ENCODE measurements at regions not wholly inside any gene's neighbourhood (a gene's known extent, or its start where the extent isn't known, plus 50 kb on each side); places are given as distances from the start of the nearest gene placed in this dataset.

- Histone ChIP-seq H2AFZ (ENCODE audit: low read depth, low read length, severe bottlenecking) (no peak overlapping the region), H3K27me3 (ENCODE audit: low read length) (no peaks in the 10 kb centered on the region), H3F3A (ENCODE audit: insufficient read depth) (no peaks in the 10 kb centered on the region), H3K4me3 (ENCODE audit: insufficient read depth, low read length, poor library complexity, severe bottlenecking) (no peak overlapping the region), H3K9ac (ENCODE audit: low read length) (no peak overlapping the region), H3K9me3 (ENCODE audit: insufficient read depth, low read length) (no peaks in the 10 kb centered on the region), H3K36me3 (ENCODE audit: low read length) (no peaks in the 10 kb centered on the region), H3K27ac (ENCODE audit: low read depth, low read length) (no peak overlapping the region), H3K9me2 (replicated peaks; ENCODE audit: insufficient read depth, low read length) (no peaks in the 10 kb centered on the region), H3K4me2 (ENCODE audit: low read depth, low read length, poor library complexity, severe bottlenecking) (no peak overlapping the region), H3K79me2 (ENCODE audit: insufficient read depth, low read length) (no peaks in the 10 kb centered on the region), H4K20me1 (ENCODE audit: low read depth, low read length) (no peaks in the 10 kb centered on the region)
- TF ChIP-seq EZH2phosphoT487 (conservative IDR thresholded peaks at IDR 0.05; ENCODE audit: low read length) (no peak), CTCF (IDR thresholded peaks at IDR 0.05; ENCODE audit: insufficient read depth, low read length, poor library complexity, severe bottlenecking) (no peak)
Measured at GRCh38 chr4:104722467-104722866, 227.8 kb upstream of the CXXC4 start.

- H3K79me2 ChIP-seq (ENCODE audit: insufficient read depth, low read length): no peaks in the 10 kb centered on the region
- H3K4me2 ChIP-seq (ENCODE audit: low read depth, low read length, poor library complexity, severe bottlenecking): no peak overlapping the region
- H4K20me1 ChIP-seq (ENCODE audit: low read depth, low read length): no peaks in the 10 kb centered on the region
- H3K9me3 ChIP-seq (ENCODE audit: insufficient read depth, low read length): no peaks in the 10 kb centered on the region
- no peak overlapping the region for H3K4me3 ChIP-seq (ENCODE audit: insufficient read depth, low read length, poor library complexity, severe bottlenecking)
- H3F3A ChIP-seq (ENCODE audit: insufficient read depth): no peaks in the 10 kb centered on the region
- no peaks in the 10 kb centered on the region for H3K36me3 ChIP-seq (ENCODE audit: low read length)
- H3K27ac ChIP-seq (ENCODE audit: low read depth, low read length): no peak overlapping the region
- H2AFZ ChIP-seq (ENCODE audit: low read depth, low read length, severe bottlenecking): no peak overlapping the region
- no peak overlapping the region for H3K9ac ChIP-seq (ENCODE audit: low read length)
- H3K27me3 ChIP-seq (ENCODE audit: low read length): no peaks in the 10 kb centered on the region
- TF ChIP-seq CTCF (IDR thresholded peaks at IDR 0.05; ENCODE audit: insufficient read depth, low read length, poor library complexity, severe bottlenecking): no peak
- no peak for TF ChIP-seq EZH2phosphoT487 (conservative IDR thresholded peaks at IDR 0.05; ENCODE audit: low read length)
- no peaks in the 10 kb centered on the region for H3K9me2 ChIP-seq (replicated peaks; ENCODE audit: insufficient read depth, low read length)
Measured at GRCh38 chr4:104726002-104726401, 231.3 kb upstream of the CXXC4 start.

GRCh38 chr4:104727643-104728042 lies 232.9 kb upstream of the CXXC4 start:
- no peaks in the 10 kb centered on the region for H4K20me1 ChIP-seq (ENCODE audit: low read depth, low read length)
- no peak overlapping the region for H3K27ac ChIP-seq (ENCODE audit: low read depth, low read length)
- no peaks in the 10 kb centered on the region for H3K9me2 ChIP-seq (replicated peaks; ENCODE audit: insufficient read depth, low read length)
- H3K9me3 ChIP-seq (ENCODE audit: insufficient read depth, low read length): no peaks in the 10 kb centered on the region
- no peaks in the 10 kb centered on the region for H3K36me3 ChIP-seq (ENCODE audit: low read length)
- no peak overlapping the region for H2AFZ ChIP-seq (ENCODE audit: low read depth, low read length, severe bottlenecking)
- H3F3A ChIP-seq (ENCODE audit: insufficient read depth): no peaks in the 10 kb centered on the region
- no peak overlapping the region for H3K4me2 ChIP-seq (ENCODE audit: low read depth, low read length, poor library complexity, severe bottlenecking)
- TF ChIP-seq CTCF (IDR thresholded peaks at IDR 0.05; ENCODE audit: insufficient read depth, low read length, poor library complexity, severe bottlenecking) (no peak), EZH2phosphoT487 (conservative IDR thresholded peaks at IDR 0.05; ENCODE audit: low read length) (no peak)
- no peaks in the 10 kb centered on the region for H3K27me3 ChIP-seq (ENCODE audit: low read length)
- no peak overlapping the region for H3K4me3 ChIP-seq (ENCODE audit: insufficient read depth, low read length, poor library complexity, severe bottlenecking)
- H3K9ac ChIP-seq (ENCODE audit: low read length): no peak overlapping the region
- no peaks in the 10 kb centered on the region for H3K79me2 ChIP-seq (ENCODE audit: insufficient read depth, low read length)

Measured in SU-DHL-6 (cell line).